ENCODE measurements at regions not wholly inside any gene's neighbourhood (a gene's known extent, or its start where the extent isn't known, plus 50 kb on each side); places are given as distances from the start of the nearest gene placed in this dataset.
"Not testable (repeated sequence)": the region's sequence is repeated elsewhere in the genome, so short reads cannot be mapped to it uniquely, and the experiment has no call there.

- CTCF ChIA-PET: no interaction called here
These were observed 152.2 kb downstream of the C3orf38 start for GRCh38 chr3:88301996-88302393.

GRCh38 chr3:88303331-88303904, 153.7 kb downstream of the C3orf38 start:
- POLR2A ChIA-PET; H3K27ac ChIP-seq (ENCODE audit: low read depth, low read length); H3K4me3 ChIP-seq (ENCODE audit: low read depth, low read length); DNase-seq (ENCODE audit: low read depth, low spot score); H3K9me3 ChIP-seq (ENCODE audit: control insufficient read depth, insufficient read depth, low read length); H3K27me3 ChIP-seq (ENCODE audit: control insufficient read depth, insufficient read depth, low read length); CTCF ChIA-PET: not testable (repeated sequence)

More at GRCh38 chr3:88301996-88302393, 152.2 kb downstream of the C3orf38 start:
- no peak for DNase-seq (ENCODE audit: low read depth, low spot score)
- POLR2A ChIA-PET: no interaction called here
- no peak overlapping the region for H3K27ac ChIP-seq (ENCODE audit: low read depth, low read length)
- TF ChIP-seq CTCF (IDR thresholded peaks at IDR 0.05; ENCODE audit: low read depth, low read length): no peak
- H3K9me3 ChIP-seq (ENCODE audit: control insufficient read depth, insufficient read depth, low read length): no peaks in the 10 kb centered on the region; the same call in 1 of the 2 replicates
- H3K27me3 ChIP-seq (ENCODE audit: control insufficient read depth, insufficient read depth, low read length): no peaks in the 10 kb centered on the region
- no peak overlapping the region for H3K4me3 ChIP-seq (ENCODE audit: low read depth, low read length)

GRCh38 chr3:88307666-88308065, 157.9 kb downstream of the C3orf38 start:
- H3K27ac ChIP-seq (ENCODE audit: low read depth, low read length): no peak overlapping the region
- no peak overlapping the region for H3K4me3 ChIP-seq (ENCODE audit: low read depth, low read length)
- no peak for TF ChIP-seq CTCF (IDR thresholded peaks at IDR 0.05; ENCODE audit: low read depth, low read length)
- POLR2A ChIA-PET: no interaction called here
- no peaks in the 10 kb centered on the region; the same call in 1 of the 2 replicates for H3K9me3 ChIP-seq (ENCODE audit: control insufficient read depth, insufficient read depth, low read length)
- CTCF ChIA-PET: no interaction called here
- no peak for DNase-seq (ENCODE audit: low read depth, low spot score)
- H3K27me3 ChIP-seq (ENCODE audit: control insufficient read depth, insufficient read depth, low read length): no peaks in the 10 kb centered on the region

- H3K27me3 ChIP-seq (ENCODE audit: control insufficient read depth, insufficient read depth, low read length): no peaks in the 10 kb centered on the region
- H3K27ac ChIP-seq (ENCODE audit: low read depth, low read length): no peak overlapping the region
- CTCF ChIA-PET: no interaction called here
- H3K9me3 ChIP-seq (ENCODE audit: control insufficient read depth, insufficient read depth, low read length): no peaks in the 10 kb centered on the region
- H3K4me3 ChIP-seq (ENCODE audit: low read depth, low read length): no peak overlapping the region
- TF ChIP-seq CTCF (IDR thresholded peaks at IDR 0.05; ENCODE audit: low read depth, low read length): no peak
- no peak for DNase-seq (ENCODE audit: low read depth, low spot score)
- POLR2A ChIA-PET: no interaction called here
These were observed 162.1 kb downstream of the C3orf38 start for GRCh38 chr3:88311826-88312225.

GRCh38 chr3:88312256-88312655, 162.5 kb downstream of the C3orf38 start:
- no peak overlapping the region for H3K27ac ChIP-seq (ENCODE audit: low read depth, low read length)
- no peak overlapping the region for H3K4me3 ChIP-seq (ENCODE audit: low read depth, low read length)
- H3K27me3 ChIP-seq (ENCODE audit: control insufficient read depth, insufficient read depth, low read length): no peaks in the 10 kb centered on the region
- DNase-seq (ENCODE audit: low read depth, low spot score): no peak
- POLR2A ChIA-PET: no interaction called here
- CTCF ChIA-PET: no interaction called here
- H3K9me3 ChIP-seq (ENCODE audit: control insufficient read depth, insufficient read depth, low read length): no peaks in the 10 kb centered on the region
- TF ChIP-seq CTCF (IDR thresholded peaks at IDR 0.05; ENCODE audit: low read depth, low read length): no peak

- no peak overlapping the region for H3K4me3 ChIP-seq (ENCODE audit: low read depth, low read length)
- no peaks in the 10 kb centered on the region for H3K27me3 ChIP-seq (ENCODE audit: control insufficient read depth, insufficient read depth, low read length)
- H3K27ac ChIP-seq (ENCODE audit: low read depth, low read length): no peak overlapping the region
- DNase-seq (ENCODE audit: low read depth, low spot score): no peak
- ChIA-PET CTCF (no interaction called here), POLR2A (no interaction called here)
- TF ChIP-seq CTCF (IDR thresholded peaks at IDR 0.05; ENCODE audit: low read depth, low read length): no peak
- no peaks in the 10 kb centered on the region for H3K9me3 ChIP-seq (ENCODE audit: control insufficient read depth, insufficient read depth, low read length)
These were observed 168.3 kb downstream of the C3orf38 start for GRCh38 chr3:88318067-88318466.

All from AG04450 (cell line).